ENCODE measurements at regions not wholly inside any gene's neighbourhood (a gene's known extent, or its start where the extent isn't known, plus 50 kb on each side); places are given as distances from the start of the nearest gene placed in this dataset.
A peak's percentile ranks its signal among the peaks of the same experiment; 100 is the strongest.

GRCh38 chr1:244287726-244288125 lies 164.0 kb downstream of the ADSS2 start:
- intact Hi-C loops (cut with DNase I; ENCODE audit: low total_unique reads), result no loop called here
- DNase-seq (ENCODE audit: low spot score in 2 of 2), result no peak
- H3K4me3 ChIP-seq (ENCODE audit: low read depth, poor library complexity, severe bottlenecking), result no peak overlapping the region
- TF ChIP-seq CTCF (IDR thresholded peaks at IDR 0.05) (no peak), POLR2A (IDR thresholded peaks at IDR 0.05) (no peak)
- 88 to 91% methylated on average over 1 of the region's 1 CpG for WGBS, 2 donors

- TF ChIP-seq POLR2A (IDR thresholded peaks at IDR 0.05) (no peak), CTCF (IDR thresholded peaks at IDR 0.05) (no peak)
- intact Hi-C loops (cut with DNase I; ENCODE audit: low total_unique reads), result no loop called here
- WGBS, 2 donors, result 93 to 97% methylated on average over 1 of the region's 1 CpG
- H3K4me3 ChIP-seq (ENCODE audit: low read depth, poor library complexity, severe bottlenecking), result no peak overlapping the region
- DNase-seq (ENCODE audit: low spot score in 2 of 2), result no peak
These were observed 163.0 kb downstream of the ADSS2 start for GRCh38 chr1:244288663-244289062.

- no peak for TF ChIP-seq CTCF (IDR thresholded peaks at IDR 0.05)
- peak in 1 of 2 donors; percentile 17 for DNase-seq (ENCODE audit: low spot score in 2 of 2)
- H3K4me3 ChIP-seq (ENCODE audit: low read depth, poor library complexity, severe bottlenecking), result no peak overlapping the region
- intact Hi-C loops (cut with DNase I; ENCODE audit: low total_unique reads), result no loop called here
- WGBS, 2 donors, result 72 to 76% methylated on average over 11 of the region's 11 CpGs
These were observed 161.5 kb downstream of the ADSS2 start for GRCh38 chr1:244289991-244290785.

GRCh38 chr1:244291236-244292201 lies 160.2 kb downstream of the ADSS2 start:
- DNase-seq (ENCODE audit: low spot score in 2 of 2), result peak in 1 of 2 donors; percentile 52
- no peak for TF ChIP-seq CTCF (IDR thresholded peaks at IDR 0.05)
- no peak for TF ChIP-seq POLR2A (IDR thresholded peaks at IDR 0.05)
- WGBS, 2 donors, result 84 to 87% methylated on average over 16 of the region's 16 CpGs
- no peak overlapping the region for H3K4me3 ChIP-seq (ENCODE audit: low read depth, poor library complexity, severe bottlenecking)
- intact Hi-C loops (cut with DNase I; ENCODE audit: low total_unique reads), result no loop called here

- no peak overlapping the region for H3K4me3 ChIP-seq (ENCODE audit: low read depth, poor library complexity, severe bottlenecking)
- no peak for DNase-seq (ENCODE audit: low spot score in 2 of 2)
- WGBS, 2 donors, result 82% methylated on average over 7 of the region's 7 CpGs
- TF ChIP-seq POLR2A (IDR thresholded peaks at IDR 0.05) (no peak), CTCF (IDR thresholded peaks at IDR 0.05) (no peak)
- intact Hi-C loops (cut with DNase I; ENCODE audit: low total_unique reads), result no loop called here
These were observed 157.0 kb downstream of the ADSS2 start for GRCh38 chr1:244294599-244295224.

Measured in lower leg skin (tissue), 4 donors.